Smooth muscle cell (in vitro differentiated cells): ENCODE measurements at regions not wholly inside any gene's neighbourhood (a gene's known extent, or its start where the extent isn't known, plus 50 kb on each side); places are given as distances from the start of the nearest gene placed in this dataset.
A peak's percentile ranks its signal among the peaks of the same experiment; 100 is the strongest.

Experiments used
- DNase-seq: peaks from one replicate; lab custom pipeline; 2025; ENCODE audit not compliant: unreplicated experiment; lab: John Stamatoyannopoulos, UW
- H2AFZ ChIP-seq: fragments of 200-600 bp; sonication (generic); 2 replicates; pipeline ENCODE4 v1.6.0; 2016; ENCODE audit warnings: antibody characterized with exemption, low read depth, mild to moderate bottlenecking
- H3F3A ChIP-seq: fragments of 200-600 bp; sonication (generic); 2 replicates; pipeline ENCODE4 v1.6.0; 2017; ENCODE audit warnings: antibody characterized with exemption, low read depth
- H3K27ac ChIP-seq: fragments of 200-600 bp; sonication (generic); 2 replicates; pipeline ENCODE4 v1.5.1; 2016; ENCODE audit warnings: low read depth, mild to moderate bottlenecking
- H3K27me3 ChIP-seq: fragments of 200-600 bp; sonication (generic); 2 replicates; pipeline ENCODE4 v1.6.1; 2016; ENCODE audit warnings: low read depth, mild to moderate bottlenecking
- H3K36me3 ChIP-seq: fragments of 200-600 bp; sonication (generic); 2 replicates; pipeline ENCODE4 v1.5.1; 2016; ENCODE audit warnings: low read depth
- H3K4me1 ChIP-seq: fragments of 200-600 bp; sonication (generic); 2 replicates; pipeline ENCODE4 v1.5.1; 2016; ENCODE audit warnings: low read depth
- H3K4me2 ChIP-seq: fragments of 200-600 bp; sonication (generic); 2 replicates; pipeline ENCODE4 v1.6.0; 2016; ENCODE audit warnings: mild to moderate bottlenecking
- H3K4me3 ChIP-seq: fragments of 200-600 bp; sonication (generic); 2 replicates; pipeline ENCODE4 v1.5.1; 2016; ENCODE audit warnings: mild to moderate bottlenecking
- H3K79me2 ChIP-seq: fragments of 200-600 bp; sonication (generic); 2 replicates; pipeline ENCODE4 v1.6.0; 2016; ENCODE audit warnings: low read depth, mild to moderate bottlenecking
- H3K9ac ChIP-seq: fragments of 200-600 bp; sonication (generic); 2 replicates; pipeline ENCODE4 v1.6.0; 2016; ENCODE audit warnings: low read depth
- H3K9me3 ChIP-seq: fragments of 200-600 bp; sonication (generic); replicated peaks from 2 replicates; pipeline ENCODE4 v1.5.1; 2016; ENCODE audit warnings: low read depth
- H4K20me1 ChIP-seq: fragments of 200-600 bp; sonication (generic); 2 replicates; pipeline ENCODE4 v1.6.0; 2016; ENCODE audit warnings: low read depth
- WGBS: methylation state at CpG from one replicate; pipeline ENCODE4 v1.1.7; 2016; ENCODE audit warnings: low lambda C conversion rate; 5-methylcytosine and 5-hydroxymethylcytosine counted together
- TF ChIP-seq, protein P1 (sequence below): fragments of 200-600 bp; sonication (generic); IDR thresholded peaks from 2 replicates; pipeline ENCODE4 v1.5.1; 2017; ENCODE audit warnings: borderline replicate concordance, mild to moderate bottlenecking, antibody characterized with exemption; ENCODE audit not compliant: insufficient read depth, poor library complexity, severe bottlenecking

DNA sequence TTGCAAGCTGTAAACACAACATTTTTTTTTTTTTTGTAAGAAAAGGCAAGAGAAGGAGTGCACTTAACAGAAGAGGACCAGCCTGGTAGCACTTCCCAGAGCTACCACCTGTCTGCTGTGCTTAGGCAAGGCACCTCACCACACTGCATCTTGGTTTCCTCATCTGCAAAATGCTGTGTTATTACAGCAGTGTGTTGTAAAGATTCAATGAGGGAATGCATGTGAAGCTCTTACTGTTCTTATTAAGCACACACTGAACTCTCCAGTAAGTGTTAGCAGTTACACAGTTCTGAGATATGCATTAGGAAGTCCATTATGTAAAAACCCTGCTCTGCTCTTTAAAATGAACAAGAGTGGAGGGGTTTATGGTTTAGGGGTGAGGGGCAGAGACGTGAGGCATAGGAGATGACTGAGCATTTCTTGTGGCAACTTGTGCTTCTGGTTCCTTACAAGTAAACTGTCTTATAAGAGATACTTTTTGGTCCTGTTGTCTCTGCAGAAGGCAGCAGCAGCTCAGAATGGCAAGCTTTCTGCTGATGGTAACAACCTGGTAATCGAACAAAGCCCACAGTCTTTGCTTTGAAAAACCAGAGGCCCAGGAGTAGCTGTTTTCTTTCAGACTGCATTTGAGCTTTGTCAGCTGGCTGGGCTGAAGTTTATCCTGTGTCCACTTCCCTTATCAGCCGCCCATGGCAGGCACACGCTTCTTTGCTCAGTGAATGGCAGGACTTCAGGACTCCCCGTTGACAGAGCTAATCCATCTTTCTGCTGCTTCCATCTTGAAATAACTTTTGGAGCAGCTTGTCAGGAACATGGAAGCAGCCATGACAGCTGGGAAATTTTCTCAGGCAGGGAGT, 98.8 kb upstream of the BMPER start:
- peak overlapping the region; percentile 60 for H3K4me2 ChIP-seq
- H3K4me1 ChIP-seq = peaks cover 11% of the 10 kb centered on the region
- TF ChIP-seq, protein P1, sequence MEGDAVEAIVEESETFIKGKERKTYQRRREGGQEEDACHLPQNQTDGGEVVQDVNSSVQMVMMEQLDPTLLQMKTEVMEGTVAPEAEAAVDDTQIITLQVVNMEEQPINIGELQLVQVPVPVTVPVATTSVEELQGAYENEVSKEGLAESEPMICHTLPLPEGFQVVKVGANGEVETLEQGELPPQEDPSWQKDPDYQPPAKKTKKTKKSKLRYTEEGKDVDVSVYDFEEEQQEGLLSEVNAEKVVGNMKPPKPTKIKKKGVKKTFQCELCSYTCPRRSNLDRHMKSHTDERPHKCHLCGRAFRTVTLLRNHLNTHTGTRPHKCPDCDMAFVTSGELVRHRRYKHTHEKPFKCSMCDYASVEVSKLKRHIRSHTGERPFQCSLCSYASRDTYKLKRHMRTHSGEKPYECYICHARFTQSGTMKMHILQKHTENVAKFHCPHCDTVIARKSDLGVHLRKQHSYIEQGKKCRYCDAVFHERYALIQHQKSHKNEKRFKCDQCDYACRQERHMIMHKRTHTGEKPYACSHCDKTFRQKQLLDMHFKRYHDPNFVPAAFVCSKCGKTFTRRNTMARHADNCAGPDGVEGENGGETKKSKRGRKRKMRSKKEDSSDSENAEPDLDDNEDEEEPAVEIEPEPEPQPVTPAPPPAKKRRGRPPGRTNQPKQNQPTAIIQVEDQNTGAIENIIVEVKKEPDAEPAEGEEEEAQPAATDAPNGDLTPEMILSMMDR = no peak
- no peak overlapping the region for H2AFZ ChIP-seq
- H3K27ac ChIP-seq = peak overlapping the region; percentile 41
- no peaks in the 10 kb centered on the region for H3K9me3 ChIP-seq
- no peaks in the 10 kb centered on the region for H3K79me2 ChIP-seq
- WGBS = 10% methylated on average over 5 of the region's 5 CpGs
- DNase-seq = no peak
- H3F3A ChIP-seq = peaks cover 7% of the 10 kb centered on the region
- H3K36me3 ChIP-seq = no peaks in the 10 kb centered on the region
- H3K4me3 ChIP-seq = no peak overlapping the region
- H3K9ac ChIP-seq = no peak overlapping the region
- peaks cover 6% of the 10 kb centered on the region for H3K27me3 ChIP-seq
- H4K20me1 ChIP-seq = no peaks in the 10 kb centered on the region

DNA sequence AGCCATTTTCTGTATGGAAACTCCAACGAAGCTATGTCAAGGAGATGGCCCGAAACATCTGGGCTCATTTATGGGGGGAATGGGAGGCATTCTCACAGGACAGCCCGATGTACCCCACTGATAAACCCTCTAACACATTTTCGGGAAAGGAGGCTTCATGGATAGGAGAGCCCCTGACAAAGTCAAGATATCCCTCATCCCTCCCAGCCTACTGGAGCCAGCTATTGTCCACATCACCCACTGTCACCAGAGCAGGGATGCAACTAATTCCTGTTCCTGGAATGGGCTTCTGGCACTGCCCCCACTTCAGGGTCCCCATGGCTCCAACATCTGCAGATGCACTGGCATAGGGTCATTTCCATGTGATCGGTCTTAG, 98.2 kb upstream of the BMPER start:
- Histone ChIP-seq H2AFZ (no peak overlapping the region), H3K27ac (peak overlapping the region; percentile 41)

DNA sequence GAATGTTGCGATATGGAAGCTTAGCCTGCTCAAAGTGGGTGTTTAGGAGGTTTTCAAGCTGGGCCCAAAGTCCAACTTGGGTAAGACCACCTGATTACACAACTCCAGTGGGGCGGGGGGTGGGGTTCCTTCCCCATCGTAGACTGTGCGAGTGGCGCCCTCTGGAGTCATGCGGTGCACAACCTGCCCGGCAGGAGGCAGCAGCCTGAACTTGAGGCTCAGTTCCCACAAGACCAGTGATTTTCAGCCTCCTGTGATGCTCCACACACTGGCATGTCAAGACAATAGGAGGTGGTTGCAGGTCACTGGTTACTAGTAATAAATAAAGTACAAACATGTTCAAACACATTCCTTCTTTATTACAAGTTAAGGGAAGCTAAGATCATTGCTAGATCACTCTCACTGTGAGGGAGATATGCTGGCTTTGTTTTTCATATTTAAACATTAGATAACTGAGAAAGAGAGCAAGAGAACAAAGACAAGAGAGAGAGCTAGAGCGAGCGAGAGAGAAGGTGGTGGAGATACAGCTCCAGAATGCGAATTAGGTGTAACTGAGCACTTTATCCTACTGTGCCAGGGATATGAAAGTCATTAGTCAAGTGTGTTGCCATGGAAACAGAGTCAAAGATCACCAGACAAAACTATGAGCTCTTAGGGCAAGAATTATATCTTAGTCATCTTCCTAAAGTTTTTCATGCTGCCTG, 97.4 kb upstream of the BMPER start:
- TF ChIP-seq, protein P1 = peak; percentile 38
- no peak overlapping the region for H2AFZ ChIP-seq
- no peaks in the 10 kb centered on the region for H4K20me1 ChIP-seq
- no peak for DNase-seq
- H3K4me1 ChIP-seq = peaks cover 11% of the 10 kb centered on the region
- H3K79me2 ChIP-seq = no peaks in the 10 kb centered on the region
- no peaks in the 10 kb centered on the region for H3K9me3 ChIP-seq
- peaks cover 6% of the 10 kb centered on the region for H3K27me3 ChIP-seq
- 62% methylated on average over 10 of the region's 10 CpGs for WGBS
- H3K4me3 ChIP-seq = no peak overlapping the region
- H3K36me3 ChIP-seq = no peaks in the 10 kb centered on the region
- peak overlapping the region; percentile 60 for H3K4me2 ChIP-seq
- H3K27ac ChIP-seq = peak overlapping the region; percentile 89
- H3K9ac ChIP-seq = peak overlapping the region; percentile 83
- peaks cover 7% of the 10 kb centered on the region for H3F3A ChIP-seq

More for the DNA sequence above, 98.2 kb upstream of the BMPER start:
- Histone ChIP-seq H3K4me1 (peaks cover 11% of the 10 kb centered on the region), H3K4me3 (no peak overlapping the region), H3K4me2 (peak overlapping the region; percentile 60), H3F3A (peaks cover 7% of the 10 kb centered on the region), H3K9me3 (no peaks in the 10 kb centered on the region), H3K36me3 (no peaks in the 10 kb centered on the region), H4K20me1 (no peaks in the 10 kb centered on the region), H3K27me3 (peaks cover 6% of the 10 kb centered on the region), H3K9ac (no peak overlapping the region), H3K79me2 (no peaks in the 10 kb centered on the region)
- TF ChIP-seq, protein P1 = no peak
- WGBS = 46% methylated on average over 5 of the region's 5 CpGs
- no peak for DNase-seq
